Neutrophil (primary cell): ENCODE measurements at regions not wholly inside any gene's neighbourhood (a gene's known extent, or its start where the extent isn't known, plus 50 kb on each side); places are given as distances from the start of the nearest gene placed in this dataset.

ENCODE experiments used
- H3K27ac ChIP-seq: fragments of 200-600 bp; sonication (generic); 2 replicates; pipeline ENCODE4 v1.5.1; 2016; ENCODE audit warnings: mild to moderate bottlenecking, moderate library complexity
- H3K27me3 ChIP-seq: fragments of 200-600 bp; sonication (generic); 2 replicates; pipeline ENCODE4 v1.6.0; 2016; ENCODE audit warnings: mild to moderate bottlenecking
- H3K36me3 ChIP-seq: fragments of 200-600 bp; sonication (generic); 2 replicates; pipeline ENCODE4 v1.5.1; 2017
- H3K4me1 ChIP-seq, 2 experiments: fragments of 200-600 bp in 1 of 2; sonication (generic) in 1 of 2; 1 replicate in 1 of 2; 2 replicates in 1 of 2; pipeline versions ENCODE4 v1.5.1 to v1.6.1; 2013 to 2016; ENCODE audit warnings: low read depth in 1 of 2, low read length in 1 of 2, mild to moderate bottlenecking in 1 of 2, moderate library complexity in 1 of 2; ENCODE audit not compliant: control insufficient read depth in 1 of 2, insufficient read depth in 1 of 2
- H3K4me3 ChIP-seq, 2 experiments: fragments of 200-600 bp in 1 of 2; sonication (generic) in 1 of 2; 1 replicate in 1 of 2; 2 replicates in 1 of 2; pipeline ENCODE4 v1.5.1; 2013 to 2016; ENCODE audit warnings: low read depth in 1 of 2, low read length in 1 of 2, mild to moderate bottlenecking in 1 of 2, moderate library complexity in 1 of 2
- H3K9me3 ChIP-seq: fragments of 200-600 bp; sonication (generic); 2 replicates; pipeline ENCODE4 v1.5.1; 2016
- TF ChIP-seq, protein P1 (sequence below): fragments of 200-600 bp; sonication (generic); IDR thresholded peaks from 2 replicates; pipeline ENCODE4 v1.5.1; 2016; ENCODE audit warnings: antibody characterized with exemption

- Histone ChIP-seq H3K9me3 (no peaks in the 10 kb centered on the region), H3K27ac (no peak overlapping the region), H3K27me3 (peaks cover 84% of the 10 kb centered on the region), H3K36me3 (no peaks in the 10 kb centered on the region), H3K4me1 (no peaks in the 10 kb centered on the region), H3K4me3 (no peak overlapping the region)
- TF ChIP-seq, protein P1, sequence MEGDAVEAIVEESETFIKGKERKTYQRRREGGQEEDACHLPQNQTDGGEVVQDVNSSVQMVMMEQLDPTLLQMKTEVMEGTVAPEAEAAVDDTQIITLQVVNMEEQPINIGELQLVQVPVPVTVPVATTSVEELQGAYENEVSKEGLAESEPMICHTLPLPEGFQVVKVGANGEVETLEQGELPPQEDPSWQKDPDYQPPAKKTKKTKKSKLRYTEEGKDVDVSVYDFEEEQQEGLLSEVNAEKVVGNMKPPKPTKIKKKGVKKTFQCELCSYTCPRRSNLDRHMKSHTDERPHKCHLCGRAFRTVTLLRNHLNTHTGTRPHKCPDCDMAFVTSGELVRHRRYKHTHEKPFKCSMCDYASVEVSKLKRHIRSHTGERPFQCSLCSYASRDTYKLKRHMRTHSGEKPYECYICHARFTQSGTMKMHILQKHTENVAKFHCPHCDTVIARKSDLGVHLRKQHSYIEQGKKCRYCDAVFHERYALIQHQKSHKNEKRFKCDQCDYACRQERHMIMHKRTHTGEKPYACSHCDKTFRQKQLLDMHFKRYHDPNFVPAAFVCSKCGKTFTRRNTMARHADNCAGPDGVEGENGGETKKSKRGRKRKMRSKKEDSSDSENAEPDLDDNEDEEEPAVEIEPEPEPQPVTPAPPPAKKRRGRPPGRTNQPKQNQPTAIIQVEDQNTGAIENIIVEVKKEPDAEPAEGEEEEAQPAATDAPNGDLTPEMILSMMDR = no peak
Observed at GRCh38 chr3:107987036-107987939, 103.5 kb downstream of the CD47 start.

GRCh38 chr3:107986505-107986904 is 104.3 kb downstream of the CD47 start:
- peaks cover 80% of the 10 kb centered on the region for H3K27me3 ChIP-seq
- no peaks in the 10 kb centered on the region for H3K36me3 ChIP-seq
- no peak overlapping the region for H3K27ac ChIP-seq
- H3K4me3 ChIP-seq = no peak overlapping the region
- H3K4me1 ChIP-seq = no peaks in the 10 kb centered on the region
- H3K9me3 ChIP-seq = no peaks in the 10 kb centered on the region
- TF ChIP-seq, protein P1 = no peak

DNA sequence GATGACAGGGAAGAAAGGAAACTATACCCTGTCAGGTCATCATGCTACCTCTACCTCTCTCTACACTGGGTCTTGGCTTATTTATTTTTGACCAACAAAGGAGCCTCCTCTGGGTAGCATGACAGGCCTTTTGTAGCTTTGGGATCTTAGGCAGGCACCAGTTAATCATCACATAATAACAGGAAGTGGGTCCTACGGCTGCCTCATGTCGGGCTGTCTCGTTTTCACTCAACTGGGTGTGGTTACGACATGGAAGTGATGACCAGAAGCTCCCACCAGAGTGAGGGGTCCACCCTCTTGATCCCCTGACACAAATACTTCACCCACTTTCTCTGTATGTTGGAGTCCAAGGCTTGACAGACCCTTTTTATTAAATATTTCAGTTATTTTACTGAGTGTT is 105.3 kb downstream of the CD47 start:
- no peaks in the 10 kb centered on the region for H3K4me1 ChIP-seq
- TF ChIP-seq, protein P1 = no peak
- H3K36me3 ChIP-seq = no peaks in the 10 kb centered on the region
- H3K27ac ChIP-seq = no peak overlapping the region
- no peaks in the 10 kb centered on the region for H3K9me3 ChIP-seq
- no peak overlapping the region for H3K4me3 ChIP-seq
- peaks cover 79% of the 10 kb centered on the region for H3K27me3 ChIP-seq

DNA sequence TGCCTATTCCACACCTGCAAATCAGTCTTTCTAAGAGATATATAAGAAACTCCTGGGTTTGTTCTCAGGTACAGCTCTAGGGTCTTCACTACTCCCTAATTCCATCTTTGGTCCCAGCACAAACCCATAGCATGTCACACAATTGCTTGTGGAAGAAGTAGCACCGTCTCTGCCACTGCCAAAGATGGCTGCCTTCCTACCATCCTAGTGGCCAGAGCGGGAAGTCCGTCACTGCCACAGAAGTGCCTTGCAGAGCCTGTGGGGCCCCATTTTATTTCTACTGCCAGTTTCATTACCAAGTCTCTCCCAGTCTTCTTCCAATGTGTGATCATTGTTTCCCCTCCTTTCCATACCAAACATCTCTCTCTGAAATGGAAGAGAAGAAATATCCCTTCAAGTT is 107.6 kb downstream of the CD47 start:
- Histone ChIP-seq H3K4me1 (peaks cover 4 to 7% of the 10 kb centered on the region in 2 experiments), H3K9me3 (no peaks in the 10 kb centered on the region), H3K27ac (no peak overlapping the region), H3K4me3 (no peak overlapping the region), H3K36me3 (no peaks in the 10 kb centered on the region), H3K27me3 (peaks cover 62% of the 10 kb centered on the region)
- TF ChIP-seq, protein P1 = no peak

- TF ChIP-seq, protein P1 = no peak
Observed at GRCh38 chr3:107982165-107982564, 108.7 kb downstream of the CD47 start.

More at GRCh38 chr3:107982165-107982564, 108.7 kb downstream of the CD47 start:
- Histone ChIP-seq H3K4me1 (peaks cover 4 to 7% of the 10 kb centered on the region in 2 experiments), H3K27me3 (peaks cover 61% of the 10 kb centered on the region), H3K36me3 (no peaks in the 10 kb centered on the region), H3K4me3 (no peak overlapping the region), H3K9me3 (no peaks in the 10 kb centered on the region), H3K27ac (no peak overlapping the region)
